GM18951 (cell line): ENCODE measurements at regions not wholly inside any gene's neighbourhood (a gene's known extent, or its start where the extent isn't known, plus 50 kb on each side); places are given as distances from the start of the nearest gene placed in this dataset.
"Not testable (repeated sequence)": the region's sequence is repeated elsewhere in the genome, so short reads cannot be mapped to it uniquely, and the experiment has no call there.

Experiments used
- POLR2A ChIP-seq: IDR thresholded peaks from 4 replicates; pipeline ENCODE4 v1.6.1; 2011; ENCODE audit warnings: mild to moderate bottlenecking; ENCODE audit not compliant: insufficient read length, insufficient read depth; ENCODE audit errors: extremely low read depth
- in situ Hi-C: fragments of 300-500 bp; cut with MboI; formaldehyde crosslinking; loops from one replicate; pipeline ENCODE4 v1.12.0; 2022; ENCODE audit warnings: low sequenced_read_pairs, mixed read lengths, inconsistent platforms; ENCODE audit not compliant: unreplicated experiment

GRCh38 chr21:20108976-20109540 lies 889.2 kb upstream of the NCAM2 start:
- in situ Hi-C loops: no loop called here
- no peak for TF ChIP-seq POLR2A

GRCh38 chr21:20110368-20110767 lies 887.8 kb upstream of the NCAM2 start:
- no peak for TF ChIP-seq POLR2A
- in situ Hi-C loops: no loop called here

- no peak for TF ChIP-seq POLR2A
- in situ Hi-C loops: no loop called here
Observed at GRCh38 chr21:20151741-20152140, 846.5 kb upstream of the NCAM2 start.

- TF ChIP-seq POLR2A: no peak
- in situ Hi-C loops: no loop called here
Observed at GRCh38 chr21:20163167-20163566, 835.0 kb upstream of the NCAM2 start.

- in situ Hi-C loops: no loop called here
- TF ChIP-seq POLR2A: no peak
Observed at GRCh38 chr21:20167059-20167458, 831.1 kb upstream of the NCAM2 start.

GRCh38 chr21:20169812-20170576 lies 828.2 kb upstream of the NCAM2 start:
- no peak for TF ChIP-seq POLR2A
- in situ Hi-C loops: no loop called here

GRCh38 chr21:20186186-20186585 lies 812.0 kb upstream of the NCAM2 start:
- TF ChIP-seq POLR2A: no peak
- in situ Hi-C loops: no loop called here

- in situ Hi-C loops: no loop called here
- TF ChIP-seq POLR2A: no peak
Observed at GRCh38 chr21:20187028-20187427, 811.2 kb upstream of the NCAM2 start.

GRCh38 chr21:20201323-20201722 lies 796.9 kb upstream of the NCAM2 start:
- in situ Hi-C loops: not testable (repeated sequence)

GRCh38 chr21:20207335-20207734 lies 790.9 kb upstream of the NCAM2 start:
- in situ Hi-C loops: no loop called here
- TF ChIP-seq POLR2A: no peak

- in situ Hi-C loops: no loop called here
- TF ChIP-seq POLR2A: no peak
Observed at GRCh38 chr21:20215959-20216358, 782.2 kb upstream of the NCAM2 start.

- in situ Hi-C loops: no loop called here
- TF ChIP-seq POLR2A: no peak
Observed at GRCh38 chr21:20220586-20220985, 777.6 kb upstream of the NCAM2 start.

GRCh38 chr21:20221981-20222380 lies 776.2 kb upstream of the NCAM2 start:
- in situ Hi-C loops: not testable (repeated sequence)

- in situ Hi-C loops: not testable (repeated sequence)
Observed at GRCh38 chr21:20236649-20237048, 761.6 kb upstream of the NCAM2 start.

GRCh38 chr21:20249401-20249800 lies 748.8 kb upstream of the NCAM2 start:
- in situ Hi-C loops: no loop called here

More at GRCh38 chr21:20249401-20249800, 748.8 kb upstream of the NCAM2 start:
- no peak for TF ChIP-seq POLR2A
